Panc1 (cell line): ENCODE measurements at regions not wholly inside any gene's neighbourhood (a gene's known extent, or its start where the extent isn't known, plus 50 kb on each side); places are given as distances from the start of the nearest gene placed in this dataset.

Source experiments
- POLR2AphosphoS5 ChIP-seq: IDR thresholded peaks from 2 replicates; pipeline ENCODE4 v1.6.1; 2012; ENCODE audit warnings: mild to moderate bottlenecking, low read depth, low read length, moderate library complexity
- SIN3A ChIP-seq: IDR thresholded peaks from 2 replicates; pipeline ENCODE4 v1.6.1; 2012; ENCODE audit warnings: low read depth, mild to moderate bottlenecking, low read length, moderate library complexity, borderline replicate concordance; ENCODE audit not compliant: insufficient read depth
- TCF7L2 ChIP-seq: IDR thresholded peaks from 2 replicates; pipeline ENCODE4 v1.6.1; 2011; ENCODE audit warnings: mild to moderate bottlenecking, low read depth, low read length, inconsistent platforms
- TF ChIP-seq, protein P1 (sequence below): fragments of 450-650 bp; IDR thresholded peaks from 2 replicates; pipeline ENCODE4 v1.5.1; 2017; ENCODE audit warnings: mild to moderate bottlenecking
- TF ChIP-seq, protein P2 (sequence below), 2 experiments: IDR thresholded peaks; 2 replicates each; pipeline ENCODE4 v1.6.1; 2011 to 2012; ENCODE audit warnings: low read depth in 2 of 2, control low read depth in 1 of 2, low read length in 1 of 2, mild to moderate bottlenecking in 1 of 2, moderate library complexity in 1 of 2; ENCODE audit not compliant: insufficient read depth in 1 of 2

DNA sequence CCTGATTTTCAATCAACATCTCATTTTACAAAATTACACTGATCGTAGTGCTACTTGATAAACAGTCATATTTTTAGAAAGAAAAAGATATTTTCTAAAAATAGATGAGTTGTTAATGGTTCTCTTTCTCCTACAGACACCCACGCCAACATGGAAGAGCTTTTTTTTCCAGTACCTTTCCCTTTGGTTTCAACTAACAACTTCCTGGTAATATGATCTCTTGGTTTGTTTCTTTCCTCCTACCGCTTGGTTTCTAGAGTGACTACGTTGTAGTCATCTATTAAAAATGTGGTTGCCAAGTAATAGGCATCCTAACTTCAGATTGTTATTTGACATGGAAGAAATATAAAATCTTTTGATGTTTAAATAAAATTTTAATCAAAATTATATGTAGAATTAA lies 189.0 kb downstream of the LACC1 start:
- TF ChIP-seq, protein P1, sequence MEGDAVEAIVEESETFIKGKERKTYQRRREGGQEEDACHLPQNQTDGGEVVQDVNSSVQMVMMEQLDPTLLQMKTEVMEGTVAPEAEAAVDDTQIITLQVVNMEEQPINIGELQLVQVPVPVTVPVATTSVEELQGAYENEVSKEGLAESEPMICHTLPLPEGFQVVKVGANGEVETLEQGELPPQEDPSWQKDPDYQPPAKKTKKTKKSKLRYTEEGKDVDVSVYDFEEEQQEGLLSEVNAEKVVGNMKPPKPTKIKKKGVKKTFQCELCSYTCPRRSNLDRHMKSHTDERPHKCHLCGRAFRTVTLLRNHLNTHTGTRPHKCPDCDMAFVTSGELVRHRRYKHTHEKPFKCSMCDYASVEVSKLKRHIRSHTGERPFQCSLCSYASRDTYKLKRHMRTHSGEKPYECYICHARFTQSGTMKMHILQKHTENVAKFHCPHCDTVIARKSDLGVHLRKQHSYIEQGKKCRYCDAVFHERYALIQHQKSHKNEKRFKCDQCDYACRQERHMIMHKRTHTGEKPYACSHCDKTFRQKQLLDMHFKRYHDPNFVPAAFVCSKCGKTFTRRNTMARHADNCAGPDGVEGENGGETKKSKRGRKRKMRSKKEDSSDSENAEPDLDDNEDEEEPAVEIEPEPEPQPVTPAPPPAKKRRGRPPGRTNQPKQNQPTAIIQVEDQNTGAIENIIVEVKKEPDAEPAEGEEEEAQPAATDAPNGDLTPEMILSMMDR: no peak
- no peak for TF ChIP-seq SIN3A
- TF ChIP-seq POLR2AphosphoS5: no peak
- TF ChIP-seq, protein P2, sequence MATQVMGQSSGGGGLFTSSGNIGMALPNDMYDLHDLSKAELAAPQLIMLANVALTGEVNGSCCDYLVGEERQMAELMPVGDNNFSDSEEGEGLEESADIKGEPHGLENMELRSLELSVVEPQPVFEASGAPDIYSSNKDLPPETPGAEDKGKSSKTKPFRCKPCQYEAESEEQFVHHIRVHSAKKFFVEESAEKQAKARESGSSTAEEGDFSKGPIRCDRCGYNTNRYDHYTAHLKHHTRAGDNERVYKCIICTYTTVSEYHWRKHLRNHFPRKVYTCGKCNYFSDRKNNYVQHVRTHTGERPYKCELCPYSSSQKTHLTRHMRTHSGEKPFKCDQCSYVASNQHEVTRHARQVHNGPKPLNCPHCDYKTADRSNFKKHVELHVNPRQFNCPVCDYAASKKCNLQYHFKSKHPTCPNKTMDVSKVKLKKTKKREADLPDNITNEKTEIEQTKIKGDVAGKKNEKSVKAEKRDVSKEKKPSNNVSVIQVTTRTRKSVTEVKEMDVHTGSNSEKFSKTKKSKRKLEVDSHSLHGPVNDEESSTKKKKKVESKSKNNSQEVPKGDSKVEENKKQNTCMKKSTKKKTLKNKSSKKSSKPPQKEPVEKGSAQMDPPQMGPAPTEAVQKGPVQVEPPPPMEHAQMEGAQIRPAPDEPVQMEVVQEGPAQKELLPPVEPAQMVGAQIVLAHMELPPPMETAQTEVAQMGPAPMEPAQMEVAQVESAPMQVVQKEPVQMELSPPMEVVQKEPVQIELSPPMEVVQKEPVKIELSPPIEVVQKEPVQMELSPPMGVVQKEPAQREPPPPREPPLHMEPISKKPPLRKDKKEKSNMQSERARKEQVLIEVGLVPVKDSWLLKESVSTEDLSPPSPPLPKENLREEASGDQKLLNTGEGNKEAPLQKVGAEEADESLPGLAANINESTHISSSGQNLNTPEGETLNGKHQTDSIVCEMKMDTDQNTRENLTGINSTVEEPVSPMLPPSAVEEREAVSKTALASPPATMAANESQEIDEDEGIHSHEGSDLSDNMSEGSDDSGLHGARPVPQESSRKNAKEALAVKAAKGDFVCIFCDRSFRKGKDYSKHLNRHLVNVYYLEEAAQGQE (IDR thresholded peaks at IDR 0.05; ENCODE audit: insufficient read depth in 1 of 2, low read depth in 2 of 2, low read length in 1 of 2): no peak
- TF ChIP-seq TCF7L2: no peak
